GM04504 (cell line): ENCODE measurements at regions not wholly inside any gene's neighbourhood (a gene's known extent, or its start where the extent isn't known, plus 50 kb on each side); places are given as distances from the start of the nearest gene placed in this dataset.
"Not testable (repeated sequence)": the region's sequence is repeated elsewhere in the genome, so short reads cannot be mapped to it uniquely, and the experiment has no call there.

Experiments
- DNase-seq: peaks from one replicate; pipeline ENCODE4 v3.0.0-alpha.2; 2012; ENCODE audit warnings: low read depth

DNA sequence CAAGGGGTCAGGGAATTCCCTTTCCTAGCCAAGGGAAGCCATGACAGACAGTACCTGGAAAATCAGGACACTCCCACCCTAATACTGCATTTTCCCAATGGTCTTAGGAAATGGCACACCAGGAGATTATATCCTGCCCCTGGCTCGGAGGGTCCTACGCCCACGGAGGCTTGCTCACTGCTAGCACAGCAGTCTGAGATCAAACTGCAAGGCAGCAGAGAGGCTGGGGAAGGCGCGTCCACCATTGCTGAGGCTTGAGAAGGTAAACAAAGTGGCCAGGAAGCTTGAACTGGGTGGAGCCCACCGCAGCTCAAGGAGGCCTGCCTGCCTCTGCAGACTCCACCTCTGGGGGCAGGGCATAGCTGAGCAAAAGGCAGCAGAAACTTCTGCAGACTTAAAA is 207.1 kb upstream of the OBI1 start:
- not testable (repeated sequence) for DNase-seq

DNA sequence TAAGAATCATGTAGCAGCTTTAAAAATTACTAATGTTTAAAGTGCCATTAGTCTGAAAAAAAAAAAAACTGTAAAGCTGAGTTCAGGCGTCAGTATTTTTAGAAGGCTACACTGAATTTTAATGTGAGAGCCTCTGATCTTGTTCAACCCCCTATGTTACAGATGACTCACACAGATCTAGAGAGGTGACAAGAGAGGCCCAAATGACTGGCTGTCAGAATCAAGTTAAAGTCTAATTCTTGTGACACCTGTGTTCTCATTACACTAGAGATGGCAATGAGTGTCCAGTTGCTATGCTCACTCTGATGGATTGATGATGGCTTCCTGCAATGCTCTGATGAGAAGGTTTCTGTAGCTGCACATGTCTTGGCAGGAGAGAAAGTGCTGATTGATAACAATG is 203.5 kb upstream of the OBI1 start:
- DNase-seq, result no peak

DNA sequence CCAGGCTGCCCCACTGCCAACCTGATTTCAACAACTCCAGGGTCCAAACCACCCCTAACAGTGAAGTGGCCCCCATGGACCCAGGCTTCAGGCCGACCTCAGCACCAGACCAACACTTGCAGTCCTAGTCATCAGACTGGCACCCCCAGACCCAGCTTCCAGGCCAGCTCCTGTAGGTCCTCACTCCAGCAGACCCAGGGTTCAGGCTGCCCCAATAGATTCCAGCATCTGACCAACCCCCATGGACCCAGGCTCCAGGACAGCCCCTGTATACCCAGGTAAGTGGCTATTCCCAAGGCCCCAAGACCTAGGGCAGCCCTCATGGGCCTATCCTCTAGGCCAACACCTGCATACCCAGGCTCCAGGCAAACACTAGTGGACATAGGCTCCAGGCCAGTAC is 193.8 kb upstream of the OBI1 start:
- DNase-seq, result no peak

DNA sequence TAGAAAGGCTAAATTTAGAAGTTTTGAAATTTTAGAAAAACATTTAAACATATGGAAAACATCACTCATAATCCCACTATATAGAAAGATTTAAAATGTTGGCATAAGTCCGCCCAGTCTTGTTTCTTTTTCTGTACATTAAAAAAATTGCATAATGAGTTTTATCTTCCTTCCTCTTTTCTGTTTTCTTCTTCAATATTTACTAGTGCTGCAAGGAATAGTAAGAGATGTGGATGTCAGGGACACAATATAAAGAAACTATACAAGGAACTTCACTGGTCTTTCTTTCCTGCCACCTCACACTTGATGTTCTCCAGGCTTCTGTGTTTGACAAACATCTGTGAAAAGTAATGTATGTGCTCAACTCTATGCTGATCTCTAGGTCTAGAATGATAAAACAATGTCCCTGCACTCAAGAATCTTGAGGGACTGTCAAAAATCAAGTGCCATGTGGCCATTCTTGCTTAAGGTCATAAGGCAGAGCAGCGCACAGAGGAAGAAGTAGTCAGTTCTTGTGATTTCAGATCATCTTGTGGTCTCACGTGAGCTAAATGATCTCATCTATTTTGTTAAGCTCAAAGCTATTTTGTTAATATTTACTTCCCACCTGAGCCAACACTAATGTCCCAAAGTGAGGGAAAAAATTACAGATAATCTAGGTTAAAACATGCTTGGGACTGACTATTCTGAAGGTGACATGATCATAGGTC is 186.9 kb upstream of the OBI1 start:
- DNase-seq, result no peak

DNA sequence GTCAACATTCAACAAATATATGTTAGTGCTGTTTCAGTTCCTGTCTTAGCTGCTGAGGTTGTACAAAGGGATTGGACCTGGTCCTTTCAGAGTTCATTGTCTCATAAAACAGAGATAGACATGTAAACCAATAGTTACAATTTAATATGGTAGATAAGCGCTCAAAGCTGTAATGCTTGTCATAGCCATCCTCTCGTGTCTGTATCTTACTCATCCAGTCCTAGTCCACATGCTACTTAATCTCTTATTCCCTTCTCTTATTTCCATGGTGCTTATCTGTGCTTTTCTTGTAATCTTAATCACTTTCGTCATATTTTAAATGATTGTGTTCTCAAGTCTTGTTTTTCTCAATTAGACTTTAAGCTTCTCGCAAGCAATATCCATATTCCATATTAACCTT is 185.2 kb upstream of the OBI1 start:
- no peak for DNase-seq

DNA sequence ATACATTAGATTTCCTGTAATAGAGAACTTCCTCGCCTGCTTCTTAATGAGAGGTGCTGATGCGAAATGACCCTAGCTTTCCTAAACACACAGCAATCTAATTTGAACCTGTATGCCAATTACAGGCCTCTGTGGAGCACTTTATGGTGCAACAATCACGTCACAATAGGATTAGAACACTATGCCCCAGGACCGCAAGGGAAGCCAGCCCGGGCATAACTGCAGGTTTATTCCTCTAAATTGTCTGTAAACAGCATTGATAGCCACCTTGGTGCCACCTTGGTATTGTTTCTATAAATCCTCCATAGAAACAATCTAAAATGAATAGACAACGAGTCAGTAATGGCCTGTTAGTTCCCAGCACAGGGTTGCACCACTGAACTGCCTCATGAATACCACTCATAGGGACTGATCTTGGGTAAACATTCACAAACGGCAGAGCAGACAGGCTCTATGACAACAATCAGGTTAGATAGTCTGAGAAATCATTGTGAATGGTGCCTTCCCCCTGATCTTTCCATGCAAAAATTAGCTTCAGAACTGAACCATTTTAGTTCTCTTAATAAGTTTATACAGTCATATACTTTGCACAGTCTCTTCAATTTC is 182.5 kb upstream of the OBI1 start:
- DNase-seq, result no peak

DNA sequence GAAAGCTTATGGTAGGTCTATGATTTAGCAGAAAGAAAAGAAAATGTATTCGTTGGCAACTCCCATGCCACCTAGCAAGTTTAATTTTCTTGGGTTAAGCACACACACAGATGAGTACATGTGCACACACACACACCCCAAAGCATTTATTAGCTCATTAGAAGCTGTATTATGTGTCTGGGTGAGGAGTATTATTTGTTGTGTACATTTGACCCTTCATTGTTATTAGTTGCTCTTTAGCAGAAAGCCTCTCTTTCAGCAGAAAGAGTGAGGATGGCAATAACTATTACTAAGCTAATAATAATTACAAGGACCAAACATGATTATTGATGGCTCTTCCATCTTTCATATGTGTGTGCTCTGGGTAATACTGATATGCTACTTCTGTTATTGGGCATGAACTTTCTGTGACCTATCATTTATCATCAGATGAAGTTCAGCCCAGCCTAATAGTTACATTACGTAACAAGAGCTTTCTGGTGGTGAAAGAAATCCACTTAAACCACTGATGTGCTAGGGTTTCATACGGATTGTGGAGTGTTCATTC is 177.4 kb upstream of the OBI1 start:
- no peak for DNase-seq

DNA sequence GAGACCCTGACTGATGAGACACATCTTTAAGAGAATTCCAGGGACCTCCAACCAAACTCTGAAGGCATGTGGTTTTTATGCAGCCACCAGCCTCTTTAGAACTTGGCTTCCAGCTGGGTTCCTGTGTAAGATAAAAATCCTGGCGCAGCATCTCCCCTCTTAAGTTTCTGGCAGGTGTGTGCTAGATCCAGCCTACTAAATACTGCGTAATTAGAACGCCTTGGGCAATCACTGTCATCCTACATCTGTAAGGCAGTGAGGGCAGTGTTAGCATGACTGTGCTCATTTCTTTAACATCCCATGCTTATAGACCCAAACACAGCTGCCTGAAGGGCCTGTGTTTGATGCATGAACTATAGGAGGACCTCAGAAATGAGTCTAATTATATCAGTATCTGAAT is 173.5 kb upstream of the OBI1 start:
- DNase-seq, result no peak

DNA sequence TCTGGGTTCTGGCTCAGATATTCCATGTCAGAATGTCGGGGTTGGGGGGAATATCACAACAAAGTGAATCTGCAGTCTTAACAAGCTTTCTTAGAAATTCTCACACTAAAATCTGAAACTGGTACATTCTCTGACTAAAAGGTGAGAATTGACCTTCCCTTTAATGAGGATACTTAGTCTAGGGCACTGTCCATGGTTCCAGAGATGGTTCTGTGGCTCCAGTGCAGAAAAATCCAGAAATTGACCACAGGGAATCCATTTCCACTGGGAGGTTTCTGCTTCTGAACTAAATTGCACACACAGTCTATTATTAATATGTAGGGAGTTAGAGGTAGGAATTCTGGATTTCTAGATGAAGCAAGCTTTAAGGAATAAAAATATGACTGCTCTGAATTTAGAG is 171.6 kb upstream of the OBI1 start:
- DNase-seq, result no peak

DNA sequence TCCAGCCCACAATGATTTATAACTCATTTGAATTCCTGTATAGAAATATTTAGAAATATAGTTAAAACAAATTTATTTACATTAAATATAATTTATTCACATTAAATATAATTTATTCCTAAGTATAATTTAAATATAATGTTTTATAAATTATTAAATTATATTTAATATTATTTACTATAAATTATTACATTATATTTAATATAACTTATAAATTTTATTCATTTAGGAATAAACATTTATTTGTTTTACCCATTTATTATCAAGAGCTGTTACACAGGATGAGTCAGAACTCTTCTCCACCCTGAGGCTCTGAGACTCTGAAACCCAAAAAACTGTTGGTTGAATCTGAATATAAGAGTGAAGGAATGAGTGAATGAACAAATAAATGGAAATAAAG is 170.9 kb upstream of the OBI1 start:
- no peak for DNase-seq

DNA sequence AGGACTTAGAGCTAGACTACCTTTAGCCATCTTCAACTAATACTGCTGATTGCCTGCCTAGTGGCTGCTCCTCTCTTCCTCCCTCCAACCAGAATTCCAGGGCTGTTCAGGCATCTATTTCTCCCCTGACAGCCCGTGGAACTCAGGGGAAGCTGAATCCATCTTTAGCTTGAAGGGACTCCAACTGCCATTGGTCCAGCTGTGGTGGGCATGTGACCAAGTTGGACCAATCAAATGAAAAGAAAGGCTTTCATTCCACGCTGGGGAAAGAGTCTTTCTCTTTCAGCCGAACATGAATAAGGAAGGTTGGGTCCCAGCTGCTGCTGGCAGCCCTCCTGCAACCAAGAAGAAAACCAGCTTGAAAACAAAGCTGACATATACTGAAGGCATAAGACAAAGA is 168.5 kb upstream of the OBI1 start:
- no peak for DNase-seq

DNA sequence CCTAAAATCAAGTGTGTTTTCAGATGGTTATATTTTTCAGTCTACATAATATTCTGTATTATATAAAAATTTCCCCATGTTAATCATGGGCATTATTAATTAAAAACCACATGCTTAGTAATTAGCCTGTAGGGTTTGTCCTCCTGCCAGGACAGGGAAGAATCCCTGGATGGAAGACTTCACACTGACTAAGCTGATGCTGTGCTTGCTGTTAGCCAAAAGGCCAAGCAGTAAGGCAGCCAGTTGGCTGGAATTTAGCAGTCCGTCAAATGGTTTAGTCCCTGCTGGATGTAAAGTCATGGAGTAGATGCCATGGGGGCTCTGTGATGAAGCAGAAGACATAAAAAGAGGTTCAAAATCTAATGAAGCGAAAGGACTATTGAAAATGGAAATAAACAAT is 168.0 kb upstream of the OBI1 start:
- DNase-seq, result no peak

DNA sequence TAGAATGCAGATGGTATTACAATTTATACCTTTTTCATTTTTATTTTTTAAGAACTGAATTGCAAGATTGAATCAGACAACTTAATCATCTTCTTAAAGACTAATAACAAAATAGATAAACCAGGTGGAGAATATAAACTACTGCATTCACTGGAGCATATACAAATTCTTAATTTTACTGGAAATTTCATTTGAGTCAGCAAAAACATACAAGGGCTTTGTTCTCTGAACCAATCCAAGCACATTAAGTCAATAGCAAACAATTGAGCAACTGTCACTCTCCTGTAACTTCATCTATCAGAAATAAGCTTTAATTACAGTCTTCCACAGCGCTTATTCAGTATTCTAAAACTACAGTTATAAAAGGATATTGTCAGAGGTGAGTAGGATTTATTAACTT is 167.4 kb upstream of the OBI1 start:
- DNase-seq, result no peak

DNA sequence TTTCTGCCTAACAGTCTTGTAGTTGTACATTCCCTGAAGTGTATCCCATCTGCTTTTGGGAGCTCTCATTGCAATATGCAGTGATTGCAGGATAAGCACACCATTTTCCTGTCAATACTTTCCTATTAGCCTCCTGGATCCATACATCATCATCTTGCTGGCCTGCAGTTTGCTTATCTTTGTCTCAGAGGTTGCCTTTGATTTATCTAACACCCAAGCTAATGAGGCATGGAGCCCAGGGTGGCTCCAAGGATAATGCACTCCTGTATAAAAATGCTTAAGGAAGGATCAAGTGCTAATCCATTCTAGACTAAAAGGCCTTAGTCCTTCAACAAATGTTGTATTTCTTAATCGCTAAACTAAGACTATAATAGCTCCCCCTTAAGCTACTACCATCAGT is 161.6 kb upstream of the OBI1 start:
- no peak for DNase-seq

DNA sequence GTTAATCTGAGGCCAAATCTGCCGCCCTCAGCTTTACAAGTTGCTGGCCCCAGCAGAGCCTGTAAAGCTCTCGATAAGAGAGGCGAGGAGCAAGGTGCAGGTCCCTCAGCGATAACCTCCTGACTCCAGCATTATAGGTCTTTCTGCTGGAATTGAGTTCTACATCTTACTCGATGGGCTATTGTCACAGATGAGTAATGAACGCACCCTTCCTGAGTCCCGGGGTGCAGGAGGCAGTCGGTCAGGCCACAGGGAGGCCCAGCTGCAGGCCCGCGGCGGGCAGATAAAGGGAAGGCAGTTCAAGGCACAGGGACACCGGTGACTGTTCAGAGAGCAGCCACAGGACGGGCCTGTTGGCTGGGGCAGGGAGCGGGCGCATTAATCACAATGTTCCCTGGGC is 157.6 kb upstream of the OBI1 start:
- DNase-seq, result no peak

DNA sequence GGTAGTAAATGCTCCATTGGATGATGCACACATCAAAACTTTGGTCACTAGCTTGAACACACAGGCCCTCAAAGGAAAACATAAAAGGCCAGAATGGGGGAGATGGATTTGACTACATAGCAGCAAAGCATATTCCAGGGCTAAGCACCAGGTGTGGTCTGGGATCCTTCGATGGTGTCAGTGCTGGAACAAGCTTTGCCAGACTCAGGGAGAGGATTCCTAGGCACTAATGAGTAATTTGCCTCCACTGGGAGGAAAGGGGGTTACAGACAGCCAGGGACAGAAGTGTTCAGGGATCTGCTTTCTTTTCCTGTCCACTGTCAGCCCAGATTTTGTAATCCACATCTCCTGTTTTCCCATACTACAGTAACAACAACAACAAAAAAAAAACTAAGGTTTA is 157.2 kb upstream of the OBI1 start:
- DNase-seq, result no peak

DNA sequence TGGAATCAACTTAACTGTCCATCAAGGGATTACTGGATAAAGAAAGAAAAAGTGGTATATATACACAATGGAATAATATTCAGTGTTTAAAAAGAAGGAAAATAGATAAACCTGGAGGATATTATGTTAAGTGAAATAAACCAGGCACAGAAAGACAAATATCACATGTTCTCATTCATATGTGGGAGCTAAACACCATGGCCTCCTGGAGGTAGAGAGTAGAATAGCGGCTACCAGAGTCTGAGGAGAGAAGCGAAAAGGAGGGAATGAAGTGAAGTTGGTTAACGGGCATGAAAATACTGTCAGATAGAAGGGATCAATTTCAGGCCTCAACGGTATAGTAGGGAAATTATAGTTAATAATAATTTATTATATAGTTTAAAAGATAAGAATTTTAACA is 147.5 kb upstream of the OBI1 start:
- no peak for DNase-seq

DNA sequence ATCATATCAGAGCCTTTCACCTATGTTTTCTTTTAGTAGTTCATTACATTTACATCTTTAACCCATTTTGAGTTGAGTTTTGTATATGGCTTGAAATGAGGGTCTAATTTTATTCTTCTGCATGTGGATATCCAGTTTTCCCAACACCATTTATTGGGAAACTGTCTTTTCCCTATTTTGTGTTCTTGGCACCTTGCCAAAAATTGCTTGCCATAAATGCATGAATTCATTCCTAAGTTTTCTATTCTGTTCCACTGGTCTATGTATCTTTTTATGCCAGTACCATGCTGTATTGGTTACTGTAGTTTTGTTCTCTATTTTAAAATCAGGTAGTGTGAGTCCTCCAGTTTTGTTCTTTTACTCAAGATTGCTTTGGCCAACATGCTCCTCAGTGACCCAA is 144.0 kb upstream of the OBI1 start:
- no peak for DNase-seq

DNA sequence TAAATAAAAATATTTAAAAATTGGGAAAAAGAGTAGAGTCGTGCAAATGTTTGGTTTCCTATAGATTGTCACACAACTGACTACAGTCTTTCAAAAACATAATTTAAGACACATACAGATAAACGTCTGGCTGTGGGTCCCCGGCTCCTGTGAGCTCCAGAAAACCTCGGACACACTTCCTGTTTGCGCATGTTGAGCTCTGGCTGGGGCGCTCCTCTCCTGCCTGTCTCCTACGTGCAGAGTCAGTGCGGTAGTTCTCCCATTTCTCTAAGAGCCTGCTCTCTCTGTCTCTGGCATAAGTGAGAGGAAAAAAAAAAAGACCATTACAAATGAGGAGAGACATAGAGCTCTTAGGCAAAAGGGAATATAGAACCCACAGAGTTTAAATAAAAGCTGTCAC is 128.2 kb upstream of the OBI1 start:
- no peak for DNase-seq

DNA sequence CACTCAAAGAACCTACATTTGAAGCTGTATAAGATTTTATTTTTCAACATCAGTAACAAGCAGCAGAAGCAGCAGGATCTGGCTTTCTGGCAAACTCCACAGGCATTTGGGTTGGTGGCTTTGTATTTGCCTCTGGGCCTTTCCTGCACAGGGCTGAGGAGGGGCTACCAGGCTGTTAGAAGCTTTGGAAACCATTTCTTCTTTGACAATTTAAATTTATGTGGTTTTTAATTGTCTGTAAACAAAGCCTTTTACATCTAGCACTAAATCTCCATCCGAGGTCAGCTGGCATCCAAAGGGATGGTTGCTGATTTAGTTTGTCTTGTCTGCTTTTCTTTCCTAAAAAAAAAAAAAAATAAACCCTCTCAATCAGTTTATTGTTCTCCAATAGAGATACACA is 127.5 kb upstream of the OBI1 start:
- DNase-seq, result no peak

DNA sequence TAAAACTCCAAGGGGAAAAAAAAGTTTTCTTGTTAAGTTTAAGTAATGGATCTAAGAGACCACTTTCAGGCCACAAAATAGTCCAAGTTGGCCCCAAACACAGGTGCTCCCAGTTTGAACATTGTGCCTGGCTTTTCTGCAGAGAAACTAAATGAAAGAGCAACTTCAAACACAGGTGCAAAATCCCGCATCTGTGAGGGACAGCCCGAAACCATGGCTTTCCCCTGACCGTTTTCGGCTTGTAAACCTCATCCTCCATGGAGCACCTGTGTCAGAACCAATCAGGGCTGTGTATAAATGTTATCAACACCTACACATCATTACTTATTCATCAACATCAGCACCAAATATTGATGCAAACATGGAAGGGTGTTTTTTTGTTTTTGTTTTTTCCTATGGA is 126.8 kb upstream of the OBI1 start:
- no peak for DNase-seq

DNA sequence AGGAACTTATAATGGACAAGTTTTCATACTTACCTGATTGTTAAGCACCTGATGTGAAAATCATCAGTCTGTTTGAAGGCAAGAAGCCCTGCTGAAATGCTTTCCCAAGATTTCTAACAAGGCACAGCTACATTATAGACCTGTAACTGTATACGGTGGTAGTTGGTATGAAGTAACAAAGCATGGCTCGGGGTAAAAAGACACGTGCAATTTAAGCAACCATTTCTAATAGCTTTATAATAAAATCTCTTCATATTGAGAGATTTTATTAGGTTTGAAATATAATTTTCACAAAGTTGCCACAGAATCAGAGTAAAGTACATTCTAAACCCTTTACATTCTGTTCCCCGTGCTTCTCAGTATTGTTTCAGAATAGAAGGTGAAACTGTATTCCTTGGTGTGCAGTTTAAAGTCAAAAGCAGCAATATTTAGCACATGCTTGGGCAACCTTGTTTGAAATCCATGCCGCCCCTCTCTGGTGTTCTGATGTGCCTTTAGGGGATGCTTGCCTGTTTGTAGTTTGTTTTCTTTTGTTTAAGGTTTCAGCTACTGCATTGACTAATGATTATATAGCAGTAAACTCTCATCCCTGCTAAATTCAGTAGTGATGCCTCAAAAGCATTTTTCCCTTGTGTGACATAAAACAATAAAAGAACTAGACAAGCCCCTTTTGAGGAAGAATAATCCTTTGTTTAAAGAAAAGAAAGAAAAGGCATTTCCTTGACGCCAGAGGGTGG is 125.2 kb upstream of the OBI1 start:
- DNase-seq, result no peak

DNA sequence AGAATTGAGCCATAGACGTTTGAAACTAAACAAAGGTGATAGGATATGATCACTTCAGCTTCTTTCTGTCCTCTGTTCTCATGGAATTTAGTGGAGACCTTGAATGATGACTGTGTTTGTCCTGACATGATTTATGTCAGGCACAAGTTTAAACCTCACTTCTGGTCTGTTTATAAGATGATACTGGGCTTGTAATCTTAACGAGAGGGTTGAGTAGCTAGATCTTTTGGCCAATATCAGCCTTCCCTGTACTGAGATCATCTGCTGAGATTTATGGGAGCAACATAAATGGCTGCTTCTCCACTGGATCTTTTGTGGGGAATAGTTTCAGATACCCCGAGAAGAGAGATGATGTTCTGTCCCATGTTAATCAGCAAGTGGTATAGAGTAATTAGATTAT is 121.8 kb upstream of the OBI1 start:
- no peak for DNase-seq
